Activated T-cell treated with anti-CD3 and anti-CD28 coated beads, Interleukin-2, amount 50 U/mL, for 72 hours (primary cell): ENCODE measurements at regions not wholly inside any gene's neighbourhood (a gene's known extent, or its start where the extent isn't known, plus 50 kb on each side); places are given as distances from the start of the nearest gene placed in this dataset.

Experiments
- ATAC-seq, 2 donors: fragments of 150-1000 bp; cut with Tn5 transposase; replicated peaks in 1 of 2; 2 replicates each; pipeline ENCODE4 v1.10.0; 2021; ENCODE audit warnings: moderate library complexity in 2 of 2, mild to moderate bottlenecking in 1 of 2
- DNase-seq, 2 donors: peaks; one replicate each; pipeline ENCODE4 v3.0.0; 2021 to 2022; ENCODE audit warnings: mixed read lengths in 1 of 2
- H3K27ac Mint-ChIP-seq: one replicate; pipeline ENCODE4 v1.8.0; 2022; ENCODE audit warnings: mild to moderate bottlenecking, moderate library complexity, mixed read lengths
- H3K27me3 Mint-ChIP-seq: one replicate; pipeline ENCODE4 v1.8.0; 2022; ENCODE audit warnings: low read depth, mixed read lengths
- H3K36me3 Mint-ChIP-seq, 2 donors: one replicate each; pipeline ENCODE4 v1.8.0; 2022; ENCODE audit warnings: mixed read lengths in 2 of 2, mild to moderate bottlenecking in 1 of 2; ENCODE audit not compliant: insufficient read depth in 2 of 2
- H3K4me1 Mint-ChIP-seq: one replicate; pipeline ENCODE4 v1.8.0; 2022; ENCODE audit warnings: low read depth, mixed read lengths
- H3K4me3 Mint-ChIP-seq, 2 donors: one replicate each; pipeline ENCODE4 v1.8.0; 2022; ENCODE audit warnings: mild to moderate bottlenecking in 2 of 2, mixed read lengths in 2 of 2, moderate library complexity in 2 of 2
- H3K9me3 Mint-ChIP-seq, 2 donors: one replicate each; pipeline ENCODE4 v1.8.0; 2022; ENCODE audit warnings: mixed read lengths in 2 of 2

DNA sequence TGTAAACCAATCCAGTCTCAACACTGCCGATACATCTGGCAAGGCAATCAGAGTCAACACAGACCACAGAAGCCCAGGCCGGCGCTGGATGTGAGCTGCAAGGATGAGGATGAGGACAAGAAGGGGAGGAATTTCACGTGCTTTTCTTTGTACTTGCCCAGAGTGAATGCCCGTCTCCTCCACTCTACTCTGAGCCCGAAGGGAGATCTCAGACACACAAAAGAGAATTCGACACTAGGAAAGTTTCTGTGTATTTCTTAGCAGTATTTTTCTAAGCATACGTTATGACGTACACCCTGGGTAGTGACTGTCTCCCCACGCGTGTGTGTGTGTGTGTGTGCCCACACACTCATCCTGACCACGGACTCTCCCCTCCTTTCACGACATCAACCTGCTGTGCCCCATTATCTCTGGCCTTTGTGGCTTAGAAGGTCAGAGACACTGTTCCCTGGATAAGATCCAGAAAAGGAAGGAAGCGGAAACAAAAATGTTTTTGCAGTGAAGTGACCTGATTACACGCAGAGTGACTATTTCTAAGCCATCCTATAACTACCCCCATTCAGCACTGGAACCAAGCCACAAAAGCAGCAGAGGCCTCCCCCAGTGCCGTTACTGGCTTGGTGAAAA, 227.3 kb upstream of the DAPK1 start:
- H3K27ac Mint-ChIP-seq, result no peak overlapping the region
- H3K4me3 Mint-ChIP-seq, result no peak overlapping the region
- peaks cover 10% of the 10 kb centered on the region for H3K4me1 Mint-ChIP-seq
- no peaks in the 10 kb centered on the region for H3K9me3 Mint-ChIP-seq
- DNase-seq (no peak), ATAC-seq (no peak)
- H3K36me3 Mint-ChIP-seq, result no peaks in the 10 kb centered on the region
- H3K27me3 Mint-ChIP-seq, result peaks cover 37% of the 10 kb centered on the region

DNA sequence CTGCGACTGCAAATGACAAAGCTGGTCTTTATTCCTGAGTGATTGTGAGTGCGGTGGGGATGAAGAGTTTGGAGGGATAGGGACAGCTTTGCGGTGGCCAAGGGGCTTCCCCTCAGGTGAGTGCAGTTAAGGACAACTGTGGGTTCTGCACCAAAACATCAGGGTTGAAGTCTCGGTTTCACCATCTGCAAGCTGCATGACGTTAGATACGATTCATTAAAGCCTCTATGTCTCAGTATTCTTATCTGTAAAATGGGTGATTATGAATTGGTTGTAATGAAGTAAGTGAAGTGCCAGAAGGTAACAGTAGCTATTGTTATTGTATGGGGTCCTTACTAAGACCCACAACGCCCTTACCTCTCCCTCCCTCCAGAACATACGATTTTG, 226.8 kb upstream of the DAPK1 start:
- ATAC-seq, result no peak
- H3K27ac Mint-ChIP-seq, result no peak overlapping the region
- DNase-seq, result no peak
- no peak overlapping the region for H3K4me3 Mint-ChIP-seq
- H3K27me3 Mint-ChIP-seq, result peaks cover 37% of the 10 kb centered on the region
- H3K4me1 Mint-ChIP-seq, result peaks cover 12% of the 10 kb centered on the region
- H3K36me3 Mint-ChIP-seq, result no peaks in the 10 kb centered on the region
- no peaks in the 10 kb centered on the region for H3K9me3 Mint-ChIP-seq

DNA sequence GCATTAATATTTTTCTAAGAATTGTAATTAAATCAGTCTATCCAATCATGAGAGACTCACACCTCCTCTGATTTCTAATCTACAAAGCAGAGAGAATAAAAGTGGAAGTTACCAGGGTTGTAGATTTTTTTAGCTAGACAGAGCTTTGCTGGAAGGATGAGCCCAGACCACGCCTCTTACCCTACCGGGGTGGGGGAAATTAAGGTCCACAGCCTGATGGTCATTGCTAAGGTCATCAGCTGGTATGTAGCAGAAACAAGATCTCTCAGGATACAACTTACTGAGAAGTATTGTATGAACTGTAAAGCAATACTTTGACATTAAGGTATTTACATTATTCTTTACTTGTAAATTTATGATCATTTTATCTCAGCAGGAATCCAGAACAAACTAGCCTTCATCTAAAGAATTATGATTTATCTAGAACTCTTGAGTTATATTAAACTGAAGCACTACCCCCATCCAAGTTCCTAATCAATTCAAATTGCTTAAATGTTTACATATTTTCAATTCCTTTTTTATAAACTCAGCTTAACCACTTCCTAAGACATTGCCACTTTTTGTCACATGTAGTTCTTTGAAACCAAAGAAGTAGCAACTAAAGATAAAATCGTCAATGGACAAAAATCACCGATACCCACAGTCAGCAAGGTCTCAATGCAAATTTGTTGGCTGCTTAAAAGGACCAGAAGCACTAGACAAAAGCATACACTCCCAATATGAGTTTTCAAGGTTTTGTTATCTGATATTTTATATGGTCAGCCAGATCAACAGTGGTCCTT, 225.8 kb upstream of the DAPK1 start:
- DNase-seq, result no peak
- H3K4me1 Mint-ChIP-seq, result peaks cover 19% of the 10 kb centered on the region
- no peaks in the 10 kb centered on the region for H3K9me3 Mint-ChIP-seq
- ATAC-seq, result no peak
- H3K36me3 Mint-ChIP-seq, result no peaks in the 10 kb centered on the region
- H3K4me3 Mint-ChIP-seq, result no peak overlapping the region
- peaks cover 37% of the 10 kb centered on the region for H3K27me3 Mint-ChIP-seq
- H3K27ac Mint-ChIP-seq, result no peak overlapping the region

DNA sequence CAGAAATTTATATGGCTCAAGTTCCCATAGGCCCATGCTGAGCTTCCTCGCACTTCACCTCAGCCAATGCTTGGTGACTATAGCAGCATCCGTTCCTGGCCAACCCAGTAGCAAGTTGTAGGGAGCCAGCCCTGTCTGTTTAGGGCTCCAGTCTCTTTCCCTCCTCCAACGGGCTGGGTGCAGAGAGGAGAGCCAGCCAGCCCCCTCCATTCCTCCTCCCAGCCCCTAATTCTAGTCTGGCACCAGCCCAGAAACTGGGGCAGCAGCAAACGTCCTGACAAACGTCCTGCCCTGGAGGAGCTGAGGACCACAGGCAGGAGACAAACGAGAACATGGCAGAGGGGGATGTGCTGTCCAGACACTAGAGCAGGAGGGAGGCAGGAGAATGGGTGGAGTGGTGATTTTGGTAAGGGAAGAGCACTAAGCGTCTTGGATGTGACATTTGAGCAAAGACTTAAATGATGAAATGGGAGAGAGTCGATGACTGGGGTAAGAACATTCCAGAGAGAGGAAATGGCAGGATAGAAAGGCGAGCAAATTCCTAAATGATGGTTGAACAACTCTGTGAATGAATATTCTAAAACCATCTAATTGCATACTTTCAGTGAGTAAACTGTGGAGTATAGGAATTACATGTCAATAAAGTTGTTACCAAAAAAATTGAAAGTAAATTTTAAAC, 222.5 kb upstream of the DAPK1 start:
- Mint-ChIP-seq H3K27me3 (peaks cover 44% of the 10 kb centered on the region), H3K27ac (no peak overlapping the region), H3K4me3 (no peak overlapping the region), H3K4me1 (peaks cover 25% of the 10 kb centered on the region), H3K36me3 (no peaks in the 10 kb centered on the region), H3K9me3 (no peaks in the 10 kb centered on the region)
- DNase-seq, result no peak
- ATAC-seq, result no peak

GRCh38 chr9:87276327-87276841, 221.3 kb upstream of the DAPK1 start:
- ATAC-seq, result peak; percentile 63 to 74
- Mint-ChIP-seq H3K36me3 (no peaks in the 10 kb centered on the region), H3K9me3 (no peaks in the 10 kb centered on the region), H3K27ac (peak overlapping the region; percentile 52), H3K27me3 (peaks cover 42% of the 10 kb centered on the region), H3K4me3 (peak overlapping the region; percentile 29 to 68), H3K4me1 (peaks cover 19% of the 10 kb centered on the region)
- peak in 1 of 2 donors; percentile 1 for DNase-seq

- H3K27me3 Mint-ChIP-seq, result peaks cover 42% of the 10 kb centered on the region
- peaks cover 19% of the 10 kb centered on the region for H3K4me1 Mint-ChIP-seq
- no peaks in the 10 kb centered on the region for H3K9me3 Mint-ChIP-seq
- peak overlapping the region; percentile 52 for H3K27ac Mint-ChIP-seq
- H3K4me3 Mint-ChIP-seq, result peak overlapping the region; percentile 29 to 68
- DNase-seq (no peak), ATAC-seq (peak; percentile 58 to 62)
- no peaks in the 10 kb centered on the region for H3K36me3 Mint-ChIP-seq
Measured at GRCh38 chr9:87276851-87277261, 220.8 kb upstream of the DAPK1 start.

GRCh38 chr9:87277346-87277745, 220.3 kb upstream of the DAPK1 start:
- Mint-ChIP-seq H3K36me3 (no peaks in the 10 kb centered on the region), H3K27ac (no peak overlapping the region), H3K9me3 (no peaks in the 10 kb centered on the region), H3K4me1 (peaks cover 19% of the 10 kb centered on the region), H3K27me3 (peaks cover 38% of the 10 kb centered on the region), H3K4me3 (peak overlapping the region in 1 of 2 donors; percentile 68)
- ATAC-seq (no peak), DNase-seq (no peak)

GRCh38 chr9:87278971-87279733, 218.5 kb upstream of the DAPK1 start:
- DNase-seq (no peak), ATAC-seq (no peak)
- Mint-ChIP-seq H3K9me3 (no peaks in the 10 kb centered on the region), H3K27ac (no peak overlapping the region), H3K4me3 (no peak overlapping the region), H3K36me3 (no peaks in the 10 kb centered on the region), H3K27me3 (peaks cover 34% of the 10 kb centered on the region), H3K4me1 (peaks cover 19% of the 10 kb centered on the region)

- no peak overlapping the region for H3K4me3 Mint-ChIP-seq
- no peak for DNase-seq
Measured at GRCh38 chr9:87280421-87280820, 217.2 kb upstream of the DAPK1 start.

DNA sequence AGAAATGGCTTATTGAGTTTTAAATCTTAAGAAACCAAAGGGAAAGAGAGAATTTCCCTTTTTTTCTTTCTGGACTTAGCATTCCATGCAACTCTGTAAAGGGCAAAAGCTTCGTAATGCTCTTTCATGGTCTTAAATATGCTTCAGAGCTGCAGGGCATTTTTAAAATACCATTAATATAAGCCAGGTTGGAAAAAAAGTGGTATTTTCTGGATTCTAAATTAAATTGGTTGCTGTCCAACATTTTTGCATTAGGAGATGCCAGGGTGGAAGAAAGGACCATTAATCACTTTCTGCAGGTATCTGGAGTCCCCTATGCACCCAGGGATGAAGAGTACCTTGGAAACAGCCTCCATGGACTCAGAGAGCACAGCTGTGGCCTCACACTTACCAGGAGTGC, 215.1 kb upstream of the DAPK1 start:
- no peaks in the 10 kb centered on the region for H3K4me1 Mint-ChIP-seq
- peaks cover 44% of the 10 kb centered on the region for H3K27me3 Mint-ChIP-seq
- H3K36me3 Mint-ChIP-seq, result no peaks in the 10 kb centered on the region
- no peaks in the 10 kb centered on the region for H3K9me3 Mint-ChIP-seq
- ATAC-seq, result no peak
- no peak overlapping the region for H3K27ac Mint-ChIP-seq
- no peak for DNase-seq
- no peak overlapping the region for H3K4me3 Mint-ChIP-seq

More at GRCh38 chr9:87280421-87280820, 217.2 kb upstream of the DAPK1 start:
- no peaks in the 10 kb centered on the region for H3K36me3 Mint-ChIP-seq
- H3K27me3 Mint-ChIP-seq, result peaks cover 42% of the 10 kb centered on the region
- no peak overlapping the region for H3K27ac Mint-ChIP-seq
- no peaks in the 10 kb centered on the region for H3K9me3 Mint-ChIP-seq
- peaks cover 14% of the 10 kb centered on the region for H3K4me1 Mint-ChIP-seq
- no peak for ATAC-seq

DNA sequence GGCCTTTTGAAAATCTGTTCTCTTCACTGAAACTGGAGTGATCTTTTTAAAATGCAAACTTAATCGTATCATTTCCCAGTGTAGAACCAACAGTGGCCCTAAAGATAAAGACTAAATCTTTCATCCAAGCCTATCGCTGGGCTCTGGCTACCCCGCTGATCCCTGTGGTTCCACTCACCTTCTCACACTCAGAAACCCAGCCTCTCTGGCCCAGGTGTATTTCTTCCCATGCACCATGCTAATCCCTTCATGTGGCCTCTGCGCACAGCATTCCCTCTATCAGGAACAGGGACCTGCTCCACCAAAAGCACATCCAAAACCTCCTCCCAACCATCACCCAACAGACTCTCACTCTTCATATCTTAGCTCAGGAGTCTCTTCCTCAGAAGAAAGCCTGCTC, 214.1 kb upstream of the DAPK1 start:
- DNase-seq (no peak), ATAC-seq (no peak)
- Mint-ChIP-seq H3K4me1 (no peaks in the 10 kb centered on the region), H3K36me3 (no peaks in the 10 kb centered on the region), H3K4me3 (no peak overlapping the region), H3K27me3 (peaks cover 35% of the 10 kb centered on the region), H3K27ac (no peak overlapping the region), H3K9me3 (no peaks in the 10 kb centered on the region)

DNA sequence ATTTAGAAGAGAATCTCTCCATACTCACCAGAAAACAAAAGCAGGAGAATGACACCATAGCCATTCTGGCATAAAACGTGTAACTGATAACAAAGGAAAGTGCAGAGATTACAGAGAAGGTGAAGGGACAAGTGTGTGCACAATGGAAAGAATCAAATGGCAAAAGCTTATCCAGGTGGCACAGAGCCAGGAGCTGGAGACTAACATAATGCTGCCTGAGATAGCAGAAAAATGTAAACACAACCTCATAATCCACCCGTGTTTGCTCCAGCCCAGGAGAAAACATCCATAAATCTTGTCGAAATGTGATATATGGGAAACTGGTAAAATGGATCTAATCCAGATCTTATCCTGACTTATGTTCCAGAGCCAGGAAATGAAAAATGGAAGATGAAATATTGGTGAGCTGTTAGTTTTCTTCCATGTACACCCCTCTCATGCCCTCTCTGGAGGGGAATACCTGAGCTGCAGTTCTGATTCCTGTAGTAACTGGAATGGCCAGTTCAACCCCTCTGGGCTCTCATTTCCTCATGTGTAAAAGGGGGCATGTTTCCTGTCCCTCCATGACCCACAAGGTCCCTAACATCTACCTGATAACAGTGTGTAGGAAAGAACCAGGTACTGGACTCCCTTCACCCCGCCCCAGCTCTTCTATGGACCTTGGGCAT, 212.3 kb upstream of the DAPK1 start:
- Mint-ChIP-seq H3K4me3 (no peak overlapping the region), H3K9me3 (no peaks in the 10 kb centered on the region), H3K27ac (no peak overlapping the region), H3K27me3 (peaks cover 27% of the 10 kb centered on the region), H3K4me1 (no peaks in the 10 kb centered on the region), H3K36me3 (no peaks in the 10 kb centered on the region)
- DNase-seq (no peak), ATAC-seq (no peak)
